ENCODE measurements at regions not wholly inside any gene's neighbourhood (a gene's known extent, or its start where the extent isn't known, plus 50 kb on each side); places are given as distances from the start of the nearest gene placed in this dataset.

GRCh38 chr4:100644150-100644549 is 126.3 kb upstream of the EMCN start:
- no peak overlapping the region for H3K4me3 ChIP-seq
- TF ChIP-seq CTCF (IDR thresholded peaks at IDR 0.05), result no peak
- DNase-seq (no peak), ATAC-seq (no peak)
- no peak overlapping the region for H3K27ac ChIP-seq
- H3K27me3 ChIP-seq (ENCODE audit: low read depth), result no peaks in the 10 kb centered on the region
- no peaks in the 10 kb centered on the region for H3K36me3 ChIP-seq
- intact Hi-C loops (cut with DNase I), result no loop called here
- no peaks in the 10 kb centered on the region for H3K9me3 ChIP-seq
- peaks cover 3% of the 10 kb centered on the region for H3K4me1 ChIP-seq

GRCh38 chr4:100641336-100641735 is 123.5 kb upstream of the EMCN start:
- Histone ChIP-seq H3K4me3 (no peak overlapping the region), H3K27ac (no peak overlapping the region), H3K36me3 (no peaks in the 10 kb centered on the region), H3K4me1 (no peaks in the 10 kb centered on the region), H3K9me3 (peaks cover 6% of the 10 kb centered on the region), H3K27me3 (ENCODE audit: low read depth) (no peaks in the 10 kb centered on the region)
- TF ChIP-seq CTCF (IDR thresholded peaks at IDR 0.05), result no peak
- no peak for DNase-seq
- ATAC-seq, result no peak
- intact Hi-C loops (cut with DNase I), result no loop called here

- H3K27ac ChIP-seq, result no peak overlapping the region
- DNase-seq (no peak), ATAC-seq (no peak)
- H3K9me3 ChIP-seq, result peaks cover 6% of the 10 kb centered on the region
- no peaks in the 10 kb centered on the region for H3K4me1 ChIP-seq
- no peak for TF ChIP-seq CTCF (IDR thresholded peaks at IDR 0.05)
- intact Hi-C loops (cut with DNase I), result no loop called here
- no peaks in the 10 kb centered on the region for H3K27me3 ChIP-seq (ENCODE audit: low read depth)
- no peak overlapping the region for H3K4me3 ChIP-seq
- no peaks in the 10 kb centered on the region for H3K36me3 ChIP-seq
Measured at GRCh38 chr4:100635899-100636298, 118.1 kb upstream of the EMCN start.

- H3K9me3 ChIP-seq, result peaks cover 6% of the 10 kb centered on the region
- DNase-seq (no peak), ATAC-seq (no peak)
- no peak overlapping the region for H3K27ac ChIP-seq
- intact Hi-C loops (cut with DNase I), result no loop called here
- no peaks in the 10 kb centered on the region for H3K36me3 ChIP-seq
- H3K4me3 ChIP-seq, result no peak overlapping the region
- no peak for TF ChIP-seq CTCF (IDR thresholded peaks at IDR 0.05)
- H3K27me3 ChIP-seq (ENCODE audit: low read depth), result no peaks in the 10 kb centered on the region
- H3K4me1 ChIP-seq, result no peaks in the 10 kb centered on the region
Measured at GRCh38 chr4:100633269-100633668, 115.4 kb upstream of the EMCN start.

GRCh38 chr4:100632163-100632562 is 114.3 kb upstream of the EMCN start:
- H3K4me3 ChIP-seq, result no peak overlapping the region
- H3K27ac ChIP-seq, result no peak overlapping the region
- intact Hi-C loops (cut with DNase I), result no loop called here
- H3K4me1 ChIP-seq, result no peaks in the 10 kb centered on the region
- H3K36me3 ChIP-seq, result no peaks in the 10 kb centered on the region
- no peak for ATAC-seq
- no peak for DNase-seq
- no peak for TF ChIP-seq CTCF (IDR thresholded peaks at IDR 0.05)
- H3K9me3 ChIP-seq, result no peaks in the 10 kb centered on the region
- no peaks in the 10 kb centered on the region for H3K27me3 ChIP-seq (ENCODE audit: low read depth)

Measured in lower lobe of right lung (tissue), 2 donors.